Neural cell (in vitro differentiated cells): ENCODE measurements at regions not wholly inside any gene's neighbourhood (a gene's known extent, or its start where the extent isn't known, plus 50 kb on each side); places are given as distances from the start of the nearest gene placed in this dataset.

Experiments
- CTCF ChIP-seq: fragments of 450-650 bp; IDR thresholded peaks from 2 replicates; pipeline ENCODE4 v1.5.1; 2014; ENCODE audit warnings: antibody characterized with exemption, mild to moderate bottlenecking, moderate library complexity; ENCODE audit not compliant: poor library complexity, severe bottlenecking
- POLR2AphosphoS5 ChIP-seq: IDR thresholded peaks from 2 replicates; pipeline ENCODE4 v1.6.1; 2012

- no peak for TF ChIP-seq CTCF
- no peak for TF ChIP-seq POLR2AphosphoS5
Observed at GRCh38 chr5:17096952-17097695, 120.3 kb upstream of the BASP1 start.
